DOHH2 (cell line): ENCODE measurements at regions not wholly inside any gene's neighbourhood (a gene's known extent, or its start where the extent isn't known, plus 50 kb on each side); places are given as distances from the start of the nearest gene placed in this dataset.

Experiments used
- EZH2phosphoT487 ChIP-seq: fragments of 200-600 bp; sonication (generic); IDR thresholded peaks from 2 replicates; pipeline ENCODE4 v1.6.1; 2017; ENCODE audit warnings: borderline replicate concordance, mild to moderate bottlenecking, antibody characterized with exemption, low read length, moderate library complexity, mixed read lengths
- TF ChIP-seq, protein P1 (sequence below): fragments of 200-600 bp; sonication (generic); IDR thresholded peaks from one replicate; pipeline ENCODE4 v1.5.1; 2014; ENCODE audit warnings: antibody characterized with exemption, mild to moderate bottlenecking, low read depth, low read length; ENCODE audit not compliant: poor library complexity, severe bottlenecking

DNA sequence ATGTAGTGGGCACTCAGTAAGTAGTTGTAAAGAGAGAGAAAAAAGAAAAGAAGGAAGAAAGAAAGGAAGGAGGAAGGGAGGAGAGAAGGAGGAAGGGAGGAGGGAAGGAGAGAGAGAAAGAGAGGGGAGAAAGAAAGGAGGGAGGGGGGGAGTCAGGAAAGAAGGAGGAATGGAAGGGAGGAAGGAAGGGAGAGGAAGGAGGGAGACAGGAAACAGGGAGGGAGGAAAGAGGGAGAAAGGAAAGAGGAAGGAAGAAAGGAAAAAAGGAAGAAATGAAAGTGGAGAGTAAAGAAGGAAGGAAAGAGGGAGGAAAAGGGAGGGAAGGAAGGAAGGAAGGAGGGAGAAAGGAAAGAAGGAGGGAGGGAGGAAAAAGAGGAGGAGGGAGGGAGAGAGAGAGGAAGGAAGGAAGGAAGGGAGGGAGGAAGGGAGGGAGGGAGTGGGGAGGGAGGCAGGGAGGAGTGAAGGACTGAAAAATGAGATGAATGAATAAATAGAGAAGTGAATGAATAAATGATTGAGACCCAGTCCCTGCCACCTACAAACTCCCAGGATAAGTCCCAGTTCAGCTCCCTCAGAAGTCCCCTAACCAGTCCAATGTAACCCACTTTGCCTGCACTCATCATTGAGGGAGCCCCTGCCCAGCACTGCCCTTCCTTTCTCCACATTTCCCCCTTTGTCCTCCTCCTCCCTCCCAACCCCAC, 739.0 kb upstream of the TBX3 start:
- TF ChIP-seq, protein P1, sequence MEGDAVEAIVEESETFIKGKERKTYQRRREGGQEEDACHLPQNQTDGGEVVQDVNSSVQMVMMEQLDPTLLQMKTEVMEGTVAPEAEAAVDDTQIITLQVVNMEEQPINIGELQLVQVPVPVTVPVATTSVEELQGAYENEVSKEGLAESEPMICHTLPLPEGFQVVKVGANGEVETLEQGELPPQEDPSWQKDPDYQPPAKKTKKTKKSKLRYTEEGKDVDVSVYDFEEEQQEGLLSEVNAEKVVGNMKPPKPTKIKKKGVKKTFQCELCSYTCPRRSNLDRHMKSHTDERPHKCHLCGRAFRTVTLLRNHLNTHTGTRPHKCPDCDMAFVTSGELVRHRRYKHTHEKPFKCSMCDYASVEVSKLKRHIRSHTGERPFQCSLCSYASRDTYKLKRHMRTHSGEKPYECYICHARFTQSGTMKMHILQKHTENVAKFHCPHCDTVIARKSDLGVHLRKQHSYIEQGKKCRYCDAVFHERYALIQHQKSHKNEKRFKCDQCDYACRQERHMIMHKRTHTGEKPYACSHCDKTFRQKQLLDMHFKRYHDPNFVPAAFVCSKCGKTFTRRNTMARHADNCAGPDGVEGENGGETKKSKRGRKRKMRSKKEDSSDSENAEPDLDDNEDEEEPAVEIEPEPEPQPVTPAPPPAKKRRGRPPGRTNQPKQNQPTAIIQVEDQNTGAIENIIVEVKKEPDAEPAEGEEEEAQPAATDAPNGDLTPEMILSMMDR = no peak
- TF ChIP-seq EZH2phosphoT487 = no peak
